Sigmoid colon (tissue), 6 donors: ENCODE measurements at regions not wholly inside any gene's neighbourhood (a gene's known extent, or its start where the extent isn't known, plus 50 kb on each side); places are given as distances from the start of the nearest gene placed in this dataset.

Experiments
- DNase-seq: peaks from one replicate; pipeline ENCODE4 v3.0.0-alpha.2; 2019
- H3K27ac ChIP-seq, 4 donors: fragments of 200-600 bp; sonication (generic); one replicate each; pipeline ENCODE4 v1.5.1; 2016 to 2019; ENCODE audit warnings: mild to moderate bottlenecking in 1 of 4
- H3K27me3 ChIP-seq, 3 donors: fragments of 200-600 bp; sonication (generic); one replicate each; pipeline ENCODE4 v1.5.1; 2019; ENCODE audit warnings: mild to moderate bottlenecking in 1 of 3
- H3K36me3 ChIP-seq, 4 donors: fragments of 200-600 bp; sonication (generic); one replicate each; pipeline ENCODE4 v1.5.1; 2016 to 2019
- H3K4me1 ChIP-seq, 4 donors: fragments of 200-600 bp; sonication (generic); one replicate each; pipeline ENCODE4 v1.5.1; 2017 to 2019
- H3K4me3 ChIP-seq, 4 donors: fragments of 200-600 bp; sonication (generic); one replicate each; pipeline ENCODE4 v1.5.1; 2017 to 2019; ENCODE audit warnings: mild to moderate bottlenecking in 2 of 4, moderate library complexity in 1 of 4
- H3K9me3 ChIP-seq, 4 donors: fragments of 200-600 bp in 3 of 4; sonication (generic) in 3 of 4; one replicate each; pipeline versions ENCODE4 v1.5.1 to v1.6.1; 2013 to 2019
- EP300 ChIP-seq, 4 donors: sonication (generic); formaldehyde crosslinking; IDR thresholded peaks; one replicate each; pipeline ENCODE4 v1.6.1; 2017; ENCODE audit warnings: antibody characterized with exemption in 4 of 4
- POLR2A ChIP-seq, 2 donors: fragments of 450-650 bp; IDR thresholded peaks; one replicate each; pipeline ENCODE4 v1.6.1; 2016; ENCODE audit warnings: antibody characterized with exemption in 2 of 2, mild to moderate bottlenecking in 2 of 2, moderate library complexity in 2 of 2
- POLR2AphosphoS5 ChIP-seq, 4 donors: sonication (generic); formaldehyde crosslinking; IDR thresholded peaks; one replicate each; pipeline ENCODE4 v1.6.1; 2017; ENCODE audit warnings: antibody characterized with exemption in 4 of 4
- WGBS, 2 donors: extraction: QIAGEN DNeasy Blood & Tissue Kit; methylation state at CpG; one replicate each; pipeline ENCODE4 v1.1.7; 2013; 5-methylcytosine and 5-hydroxymethylcytosine counted together
- intact Hi-C: fragments of 100-400 bp; cut with DNase I; formaldehyde crosslinking; loops from one replicate; pipeline ENCODE4 v1.15.1; 2023
- TF ChIP-seq, protein P1 (sequence below), 4 experiments: fragments of 450-650 bp in 3 of 4; fragments of 200-600 bp in 1 of 4; IDR thresholded peaks; one replicate each; pipeline ENCODE4 v1.5.1; 2016 to 2019; ENCODE audit warnings: antibody characterized with exemption in 4 of 4, mild to moderate bottlenecking in 3 of 4, moderate library complexity in 2 of 4
- donor health status: healthy with polysubstance abuse.
- donor health status: healthy.

DNA sequence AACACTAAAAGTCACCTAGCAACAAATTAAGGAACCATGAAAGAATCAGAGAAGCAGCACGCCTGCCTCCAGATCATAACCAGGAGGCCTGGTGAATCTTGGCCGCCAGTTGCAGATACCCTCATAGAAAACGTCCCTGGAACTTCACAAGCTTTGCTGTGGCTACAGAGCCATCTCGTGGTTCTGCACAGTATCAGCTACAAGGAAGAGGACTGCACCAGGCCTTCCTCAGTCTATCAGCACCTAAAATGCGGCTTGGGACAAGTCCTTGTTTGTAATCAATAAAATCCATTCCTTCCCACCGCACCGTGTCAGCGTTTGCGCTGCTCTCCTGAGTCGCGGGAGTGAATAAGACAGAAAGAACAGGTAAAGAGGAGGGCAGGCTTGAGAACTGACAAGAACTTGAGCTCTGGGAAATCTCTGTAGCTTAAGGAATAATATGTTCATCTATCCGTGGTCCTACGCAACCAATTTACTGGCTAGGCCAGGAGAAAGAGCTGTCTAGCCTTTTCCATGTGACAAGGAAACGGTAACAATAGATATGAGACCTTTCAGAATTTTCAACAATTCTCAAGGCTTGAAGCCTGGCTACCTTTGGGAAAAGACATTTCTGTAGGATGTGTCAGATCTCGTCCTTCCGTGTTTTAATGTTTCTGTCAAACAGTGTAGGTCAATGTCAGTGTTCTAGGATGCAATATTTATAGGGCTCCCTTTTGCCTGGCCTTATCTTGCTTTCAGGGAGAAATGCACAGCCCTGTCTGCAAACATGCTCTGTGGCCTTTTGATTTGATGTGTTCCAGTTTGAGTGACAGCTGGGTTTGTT lies 128.5 kb upstream of the RAB12 start:
- peak; percentile 73 for DNase-seq
- Histone ChIP-seq H3K27me3 (no peaks in the 10 kb centered on the region), H3K4me1 (peaks cover 0 to 9% (median 0%) of the 10 kb centered on the region in 4 donors), H3K36me3 (no peaks in the 10 kb centered on the region), H3K9me3 (no peaks in the 10 kb centered on the region), H3K4me3 (no peak overlapping the region), H3K27ac (no peak overlapping the region)
- WGBS, 2 donors: 29 to 58% methylated on average over 16 of the region's 16 CpGs
- no peak for TF ChIP-seq POLR2AphosphoS5 (IDR thresholded peaks at IDR 0.05)
- TF ChIP-seq, protein P1, sequence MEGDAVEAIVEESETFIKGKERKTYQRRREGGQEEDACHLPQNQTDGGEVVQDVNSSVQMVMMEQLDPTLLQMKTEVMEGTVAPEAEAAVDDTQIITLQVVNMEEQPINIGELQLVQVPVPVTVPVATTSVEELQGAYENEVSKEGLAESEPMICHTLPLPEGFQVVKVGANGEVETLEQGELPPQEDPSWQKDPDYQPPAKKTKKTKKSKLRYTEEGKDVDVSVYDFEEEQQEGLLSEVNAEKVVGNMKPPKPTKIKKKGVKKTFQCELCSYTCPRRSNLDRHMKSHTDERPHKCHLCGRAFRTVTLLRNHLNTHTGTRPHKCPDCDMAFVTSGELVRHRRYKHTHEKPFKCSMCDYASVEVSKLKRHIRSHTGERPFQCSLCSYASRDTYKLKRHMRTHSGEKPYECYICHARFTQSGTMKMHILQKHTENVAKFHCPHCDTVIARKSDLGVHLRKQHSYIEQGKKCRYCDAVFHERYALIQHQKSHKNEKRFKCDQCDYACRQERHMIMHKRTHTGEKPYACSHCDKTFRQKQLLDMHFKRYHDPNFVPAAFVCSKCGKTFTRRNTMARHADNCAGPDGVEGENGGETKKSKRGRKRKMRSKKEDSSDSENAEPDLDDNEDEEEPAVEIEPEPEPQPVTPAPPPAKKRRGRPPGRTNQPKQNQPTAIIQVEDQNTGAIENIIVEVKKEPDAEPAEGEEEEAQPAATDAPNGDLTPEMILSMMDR (IDR thresholded peaks at IDR 0.05): peak in 3 of 4 experiments; percentile 20 to 53 (median 45)
- intact Hi-C loops: loop anchor here (1.0 to 10.0 kb wide), 2 partner anchors 916 to 1208 kb away; partner anchors contain the start of gene PTPRM

DNA sequence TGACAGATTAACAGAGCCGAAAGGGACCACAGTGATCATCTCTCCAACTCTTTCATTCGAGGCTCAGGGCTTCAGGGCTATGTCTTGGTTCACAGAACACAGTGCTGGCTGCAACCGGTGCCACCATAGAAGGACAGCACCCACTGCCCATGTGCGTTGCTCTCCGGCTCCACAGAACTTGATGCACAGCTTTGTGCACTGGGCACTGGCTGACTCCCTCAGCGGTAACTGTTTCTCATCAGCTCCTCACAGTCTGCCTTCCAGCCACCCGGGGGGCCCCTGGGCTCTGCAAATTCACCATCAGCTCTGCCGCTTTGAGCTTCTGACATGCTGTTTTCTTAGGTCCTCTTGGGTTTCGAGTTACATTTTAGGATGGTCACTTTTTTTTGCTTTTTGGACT lies 124.3 kb upstream of the RAB12 start:
- peaks cover 0 to 9% (median 0%) of the 10 kb centered on the region in 4 donors for H3K4me1 ChIP-seq
- intact Hi-C loops: loop anchor here (10.0 kb wide), 1 partner anchor 920 kb away; the partner anchor contains the start of gene PTPRM
- DNase-seq: peak; percentile 41
- no peaks in the 10 kb centered on the region for H3K27me3 ChIP-seq
- no peak overlapping the region for H3K4me3 ChIP-seq
- 84 to 90% methylated on average over 9 of the region's 9 CpGs for WGBS, 2 donors
- no peaks in the 10 kb centered on the region for H3K36me3 ChIP-seq
- no peaks in the 10 kb centered on the region for H3K9me3 ChIP-seq
- H3K27ac ChIP-seq: no peak overlapping the region
- no peak for TF ChIP-seq EP300 (IDR thresholded peaks at IDR 0.05)

DNA sequence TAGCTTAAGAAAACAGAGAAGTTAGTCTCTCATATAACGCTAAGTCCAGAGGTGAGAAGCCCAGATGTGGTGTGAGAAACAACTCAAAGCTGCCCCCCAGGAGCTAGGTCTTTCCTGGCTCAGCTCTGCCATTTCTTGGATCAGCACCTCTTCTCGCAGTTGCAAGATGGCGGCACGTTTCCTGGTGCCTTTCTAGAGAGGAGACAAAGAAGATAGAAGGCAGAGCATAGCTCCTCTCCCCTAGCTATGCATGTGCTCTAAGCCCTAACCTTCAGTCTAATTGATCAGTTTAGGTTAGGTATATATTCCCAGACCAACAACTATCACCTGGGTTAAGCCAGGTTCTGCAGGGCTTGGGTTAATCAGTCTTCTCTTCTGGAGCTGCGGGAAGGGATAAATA lies 119.5 kb upstream of the RAB12 start:
- H3K27ac ChIP-seq: no peak overlapping the region
- TF ChIP-seq POLR2AphosphoS5 (IDR thresholded peaks at IDR 0.05) (no peak), EP300 (IDR thresholded peaks at IDR 0.05) (no peak), POLR2A (IDR thresholded peaks at IDR 0.05) (no peak)
- TF ChIP-seq, protein P1 (IDR thresholded peaks at IDR 0.05): no peak
- no peaks in the 10 kb centered on the region for H3K4me1 ChIP-seq
- no peaks in the 10 kb centered on the region for H3K27me3 ChIP-seq
- no peaks in the 10 kb centered on the region for H3K9me3 ChIP-seq
- intact Hi-C loops: loop anchor here (10.0 kb wide), 1 partner anchor 925 kb away; the partner anchor contains the start of gene PTPRM
- 88 to 95% methylated on average over 5 of the region's 5 CpGs for WGBS, 2 donors
- no peak overlapping the region for H3K4me3 ChIP-seq
- no peaks in the 10 kb centered on the region for H3K36me3 ChIP-seq
- peak; percentile 52 for DNase-seq

DNA sequence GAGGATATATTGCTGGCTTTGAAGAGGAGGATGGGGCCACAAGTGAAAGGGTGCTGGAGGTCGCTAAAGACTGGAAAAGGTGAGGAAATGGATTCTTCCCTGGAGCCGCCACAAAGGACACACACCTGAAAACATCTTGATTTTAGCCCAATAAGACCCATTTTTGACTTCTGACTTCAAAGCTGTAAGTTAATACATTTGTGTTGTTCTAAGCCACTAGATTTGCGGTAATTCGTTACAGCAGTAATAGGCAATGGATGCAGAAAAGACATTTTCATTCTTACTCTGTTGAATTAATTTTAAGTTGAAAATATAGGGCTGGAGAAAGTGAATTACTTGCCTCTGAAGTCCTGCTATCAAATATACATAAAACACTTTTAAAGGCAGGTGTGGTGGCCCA lies 117.7 kb upstream of the RAB12 start:
- 55 to 78% methylated on average over 4 of the region's 4 CpGs for whole genome bisulfite sequencing, 2 donors
- Histone ChIP-seq H3K27me3 (no peaks in the 10 kb centered on the region), H3K36me3 (no peaks in the 10 kb centered on the region), H3K9me3 (no peaks in the 10 kb centered on the region), H3K4me1 (peaks cover 0 to 7% (median 5%) of the 10 kb centered on the region in 4 donors), H3K4me3 (no peak overlapping the region), H3K27ac (no peak overlapping the region)
- DNase-seq: no peak
- intact Hi-C loops: no loop called here
- TF ChIP-seq POLR2A (IDR thresholded peaks at IDR 0.05) (no peak), EP300 (IDR thresholded peaks at IDR 0.05) (no peak), POLR2AphosphoS5 (IDR thresholded peaks at IDR 0.05) (no peak)
- TF ChIP-seq, protein P1 (IDR thresholded peaks at IDR 0.05): no peak

DNA sequence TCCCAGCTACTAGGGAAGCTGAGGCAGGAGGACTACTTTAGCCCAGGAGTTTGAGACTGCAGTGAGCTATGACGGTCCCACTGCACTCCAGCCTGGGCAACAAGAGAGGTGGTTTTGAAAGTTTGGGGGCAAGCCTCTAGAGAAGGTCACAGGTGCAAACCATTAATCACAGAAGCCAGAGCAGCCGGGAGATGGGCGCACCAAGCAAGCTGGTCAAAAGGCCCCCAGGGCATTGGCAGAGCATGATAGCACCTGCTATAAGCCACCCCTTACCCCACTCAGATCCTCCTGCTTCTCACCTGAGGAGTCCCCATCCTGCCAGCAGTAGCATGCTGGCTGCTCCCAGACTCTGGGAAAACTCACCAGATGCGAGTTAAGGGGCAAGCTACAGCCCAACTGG lies 116.1 kb upstream of the RAB12 start:
- peak; percentile 47 for DNase-seq
- no peaks in the 10 kb centered on the region for H3K27me3 ChIP-seq
- peaks cover 0 to 8% (median 5%) of the 10 kb centered on the region in 4 donors for H3K4me1 ChIP-seq
- intact Hi-C loops: no loop called here
- no peaks in the 10 kb centered on the region for H3K36me3 ChIP-seq
- TF ChIP-seq, protein P1 (IDR thresholded peaks at IDR 0.05): no peak
- TF ChIP-seq POLR2A (IDR thresholded peaks at IDR 0.05): no peak
- TF ChIP-seq EP300 (IDR thresholded peaks at IDR 0.05): no peak
- no peak for TF ChIP-seq POLR2AphosphoS5 (IDR thresholded peaks at IDR 0.05)
- no peak overlapping the region for H3K27ac ChIP-seq
- no peaks in the 10 kb centered on the region for H3K9me3 ChIP-seq
- no peak overlapping the region for H3K4me3 ChIP-seq
- 76 to 77% methylated on average over 4 of the region's 4 CpGs for WGBS, 2 donors
